Endothelial cell of umbilical vein (primary cell): ENCODE measurements at regions not wholly inside any gene's neighbourhood (a gene's known extent, or its start where the extent isn't known, plus 50 kb on each side); places are given as distances from the start of the nearest gene placed in this dataset.

ENCODE experiments used
- BruUV-seq: library from RNA; stranded (reverse); fragments of 400-500 nt; replicated peaks from 2 replicates; lab custom pipeline; 2021; lab: Mats Ljungman, UMichigan
- CTCF ChIA-PET: fragments of 300-600, 350-600 bp; sonication (Branson Sonifier 250); formaldehyde crosslinking; loops from one replicate; lab custom pipeline; 2021; ENCODE audit warnings: antibody characterized with exemption, inconsistent platforms; lab: Charles Lee
- POLR2A ChIA-PET: fragments of 300-600, 350-600 bp; sonication (Branson Sonifier 250); formaldehyde crosslinking; loops from one replicate; lab custom pipeline; 2021; ENCODE audit warnings: antibody characterized with exemption, inconsistent platforms; lab: Charles Lee
- DNase-seq: peaks from one replicate; pipeline ENCODE4 v3.0.0-alpha.2; 2011; ENCODE audit warnings: low read depth, low spot score
- FAIRE-seq: peaks from 2 replicates; lab custom pipeline; 2011; peaks lifted over from hg19 to GRCh38; lab: Jason Lieb, UNC
- H2AFZ ChIP-seq: 2 replicates; pipeline ENCODE4 v1.6.0; 2012; ENCODE audit warnings: low read depth, low read length, control low read depth, inconsistent platforms
- H3K27ac ChIP-seq: 2 replicates; pipeline ENCODE4 v1.5.1; 2011; ENCODE audit warnings: low read depth, mild to moderate bottlenecking, control low read depth, low read length, moderate library complexity; ENCODE audit not compliant: insufficient read depth
- H3K27me3 ChIP-seq, 2 experiments: 2 replicates each; pipeline versions ENCODE4 v1.6.0 to v1.6.1; 2011; ENCODE audit warnings: low read length in 2 of 2, mixed read lengths in 1 of 2; ENCODE audit not compliant: control insufficient read depth in 2 of 2, insufficient read depth in 2 of 2
- H3K36me3 ChIP-seq, 2 experiments: 2 replicates in 1 of 2; 3 replicates in 1 of 2; pipeline ENCODE4 v1.5.1; 2011; ENCODE audit warnings: low read length in 2 of 2, mild to moderate bottlenecking in 1 of 2, moderate library complexity in 1 of 2; ENCODE audit not compliant: control insufficient read depth in 2 of 2, insufficient read depth in 2 of 2; ENCODE audit errors: extremely low read depth in 1 of 2
- H3K4me1 ChIP-seq: 3 replicates; pipeline ENCODE4 v1.5.1; 2011; ENCODE audit warnings: mild to moderate bottlenecking, low read length; ENCODE audit not compliant: control insufficient read depth, insufficient read depth; ENCODE audit errors: extremely low read depth
- H3K4me2 ChIP-seq: 2 replicates; pipeline ENCODE4 v1.6.1; 2011; ENCODE audit warnings: low read length, control low read depth, mixed read lengths; ENCODE audit not compliant: insufficient read depth
- H3K4me3 ChIP-seq, 3 experiments: fragments of 200-600 bp in 1 of 3; sonication (generic), shearing (Covaris generic) in 1 of 3; replicated peaks in 1 of 3; 2 replicates each; pipeline ENCODE4 v1.5.1; 2011 to 2016; ENCODE audit warnings: control low read depth in 3 of 3, low read length in 3 of 3, mild to moderate bottlenecking in 2 of 3, inconsistent platforms in 1 of 3, low read depth in 1 of 3, moderate library complexity in 1 of 3; ENCODE audit not compliant: insufficient read depth in 1 of 3
- H3K79me2 ChIP-seq: 2 replicates; pipeline ENCODE4 v1.6.0; 2012; ENCODE audit warnings: low read length, inconsistent platforms; ENCODE audit not compliant: control insufficient read depth, insufficient read depth
- H3K9ac ChIP-seq: replicated peaks from 2 replicates; pipeline ENCODE3; 2011; ENCODE audit warnings: low read length, control low read depth; ENCODE audit not compliant: insufficient read depth; ENCODE audit errors: extremely low read depth
- H3K9me1 ChIP-seq: replicated peaks from 3 replicates; pipeline ENCODE4 v1.6.0; 2011; ENCODE audit warnings: mild to moderate bottlenecking, low read length; ENCODE audit not compliant: control insufficient read depth, insufficient read depth; ENCODE audit errors: extremely low read depth
- H3K9me3 ChIP-seq: replicated peaks from 2 replicates; pipeline ENCODE4 v1.5.1; 2012; ENCODE audit warnings: low read length, inconsistent platforms; ENCODE audit not compliant: control insufficient read depth, insufficient read depth
- H4K20me1 ChIP-seq: replicated peaks from 2 replicates; pipeline ENCODE3; 2011; ENCODE audit warnings: mild to moderate bottlenecking, low read length; ENCODE audit not compliant: control insufficient read depth, insufficient read depth; ENCODE audit errors: extremely low read depth
- EZH2 ChIP-seq: IDR thresholded peaks from 2 replicates; pipeline ENCODE4 v1.6.1; 2012; ENCODE audit warnings: borderline replicate concordance, low read depth, mild to moderate bottlenecking, moderate library complexity, low read length, inconsistent platforms; ENCODE audit not compliant: severe bottlenecking
- FOS ChIP-seq: IDR thresholded peaks from 2 replicates; pipeline ENCODE4 v1.6.1; 2011; ENCODE audit warnings: mild to moderate bottlenecking, low read length, moderate library complexity, borderline replicate concordance; ENCODE audit not compliant: insufficient read depth
- GATA2 ChIP-seq: IDR thresholded peaks from 2 replicates; pipeline ENCODE4 v1.7.0; 2011; ENCODE audit warnings: low read depth, mild to moderate bottlenecking, moderate library complexity, mixed read lengths, low read length; ENCODE audit not compliant: insufficient read length, insufficient read depth
- JUN ChIP-seq: IDR thresholded peaks from 2 replicates; pipeline ENCODE4 v1.6.1; 2011; ENCODE audit warnings: borderline replicate concordance, low read depth; ENCODE audit not compliant: insufficient read length, insufficient read depth
- MYC ChIP-seq: IDR thresholded peaks from one replicate; pipeline ENCODE4 v1.6.1; 2011; ENCODE audit warnings: mild to moderate bottlenecking, low read depth, low read length
- POLR2A ChIP-seq: IDR thresholded peaks from 2 replicates; pipeline ENCODE4 v1.6.1; 2012; ENCODE audit warnings: low read depth, mild to moderate bottlenecking, control low read depth, low read length
- POLR2AphosphoS5 ChIP-seq: IDR thresholded peaks from 2 replicates; pipeline ENCODE4 v1.6.1; 2012; ENCODE audit warnings: low read depth, mild to moderate bottlenecking, control low read depth, low read length, moderate library complexity; ENCODE audit not compliant: insufficient read depth
- dilution Hi-C: fragments of 300-500 bp; cut with MboI; formaldehyde crosslinking; loops from one replicate; pipeline ENCODE4 v1.15.0; 2019; ENCODE audit warnings: low sequenced_read_pairs; ENCODE audit not compliant: extremely low pct_ligation_motif_present
- intact Hi-C: fragments of 100-400 bp; cut with micrococcal nuclease; formaldehyde crosslinking; loops from one replicate; pipeline ENCODE4 v1.10.0; 2022
- TF ChIP-seq, protein P1 (sequence below), 2 donors: IDR thresholded peaks; 1 replicate in 1 of 2; 2 replicates in 1 of 2; pipeline ENCODE4 v1.5.1; 2011; ENCODE audit warnings: low read length in 2 of 2, mild to moderate bottlenecking in 2 of 2, moderate library complexity in 2 of 2, control low read depth in 1 of 2, inconsistent platforms in 1 of 2, low read depth in 1 of 2; ENCODE audit not compliant: insufficient read depth in 1 of 2; ENCODE audit errors: extremely low read depth in 1 of 2
- TF ChIP-seq, protein P2 (sequence below): IDR thresholded peaks from 2 replicates; pipeline ENCODE4 v1.6.1; 2011; ENCODE audit not compliant: insufficient read depth, insufficient read length

DNA sequence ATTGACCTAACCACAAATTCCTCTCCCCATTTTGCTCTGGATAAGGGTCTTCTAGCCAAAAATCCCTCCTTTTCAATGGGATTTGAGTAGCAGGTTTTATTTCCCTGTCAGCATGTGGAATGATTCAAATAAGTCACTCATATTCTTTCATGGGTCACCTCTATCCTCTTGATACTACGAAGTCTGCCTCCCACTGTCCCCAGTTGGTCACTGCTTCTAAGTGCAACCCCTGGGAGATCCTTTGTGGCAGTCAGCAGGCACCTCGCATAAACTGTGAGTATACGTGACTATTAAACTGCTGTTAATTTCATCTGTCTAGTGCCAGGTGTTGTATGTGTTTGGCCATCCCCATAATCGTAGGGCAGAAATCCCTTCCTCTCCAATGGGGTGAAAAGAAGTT lies 1667.9 kb upstream of the PCDH7 start:
- FAIRE-seq (no peak), DNase-seq (no peak)
- H3K4me3 ChIP-seq = no peak overlapping the region
- H2AFZ ChIP-seq = no peak overlapping the region
- POLR2A ChIA-PET = no interaction called here
- no peak for TF ChIP-seq EZH2
- TF ChIP-seq POLR2AphosphoS5 = no peak
- TF ChIP-seq JUN = no peak
- TF ChIP-seq POLR2A = no peak
- TF ChIP-seq, protein P1, sequence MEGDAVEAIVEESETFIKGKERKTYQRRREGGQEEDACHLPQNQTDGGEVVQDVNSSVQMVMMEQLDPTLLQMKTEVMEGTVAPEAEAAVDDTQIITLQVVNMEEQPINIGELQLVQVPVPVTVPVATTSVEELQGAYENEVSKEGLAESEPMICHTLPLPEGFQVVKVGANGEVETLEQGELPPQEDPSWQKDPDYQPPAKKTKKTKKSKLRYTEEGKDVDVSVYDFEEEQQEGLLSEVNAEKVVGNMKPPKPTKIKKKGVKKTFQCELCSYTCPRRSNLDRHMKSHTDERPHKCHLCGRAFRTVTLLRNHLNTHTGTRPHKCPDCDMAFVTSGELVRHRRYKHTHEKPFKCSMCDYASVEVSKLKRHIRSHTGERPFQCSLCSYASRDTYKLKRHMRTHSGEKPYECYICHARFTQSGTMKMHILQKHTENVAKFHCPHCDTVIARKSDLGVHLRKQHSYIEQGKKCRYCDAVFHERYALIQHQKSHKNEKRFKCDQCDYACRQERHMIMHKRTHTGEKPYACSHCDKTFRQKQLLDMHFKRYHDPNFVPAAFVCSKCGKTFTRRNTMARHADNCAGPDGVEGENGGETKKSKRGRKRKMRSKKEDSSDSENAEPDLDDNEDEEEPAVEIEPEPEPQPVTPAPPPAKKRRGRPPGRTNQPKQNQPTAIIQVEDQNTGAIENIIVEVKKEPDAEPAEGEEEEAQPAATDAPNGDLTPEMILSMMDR (IDR thresholded peaks at IDR 0.05; ENCODE audit: extremely low read depth in 1 of 2, insufficient read depth in 1 of 2, low read depth in 1 of 2, low read length in 2 of 2) = no peak
- no peak for TF ChIP-seq MYC
- TF ChIP-seq FOS = no peak
- TF ChIP-seq GATA2 = no peak
- TF ChIP-seq, protein P2, sequence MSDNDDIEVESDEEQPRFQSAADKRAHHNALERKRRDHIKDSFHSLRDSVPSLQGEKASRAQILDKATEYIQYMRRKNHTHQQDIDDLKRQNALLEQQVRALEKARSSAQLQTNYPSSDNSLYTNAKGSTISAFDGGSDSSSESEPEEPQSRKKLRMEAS = no peak
- no peaks in the 10 kb centered on the region for H3K27me3 ChIP-seq
- H3K27ac ChIP-seq = no peak overlapping the region
- dilution Hi-C loops = no loop called here
- no peaks in the 10 kb centered on the region for H3K9me1 ChIP-seq
- H3K79me2 ChIP-seq = no peaks in the 10 kb centered on the region
- no peaks in the 10 kb centered on the region for H3K9me3 ChIP-seq
- no peaks in the 10 kb centered on the region for H3K36me3 ChIP-seq
- intact Hi-C loops = no loop called here
- CTCF ChIA-PET = no interaction called here
- no peak overlapping the region for H3K4me2 ChIP-seq
- no TSS peak for BruUV-seq
- no peaks in the 10 kb centered on the region for H3K4me1 ChIP-seq
- H4K20me1 ChIP-seq = no peaks in the 10 kb centered on the region
- no peak overlapping the region for H3K9ac ChIP-seq
